ENCODE measurements at regions not wholly inside any gene's neighbourhood (a gene's known extent, or its start where the extent isn't known, plus 50 kb on each side); places are given as distances from the start of the nearest gene placed in this dataset.

GRCh38 chrX:37904833-37905232 is 57.5 kb upstream of the DYNLT3 start:
- Histone ChIP-seq H3K9ac (no peak overlapping the region), H3K4me3 (ENCODE audit: low read depth, low read length) (no peak overlapping the region), H3K36me3 (ENCODE audit: control insufficient read depth, insufficient read depth, low read length) (no peaks in the 10 kb centered on the region), H3K4me2 (ENCODE audit: low read length) (no peak overlapping the region), H3K79me2 (no peaks in the 10 kb centered on the region), H3K27ac (no peak overlapping the region), H3K4me1 (no peaks in the 10 kb centered on the region), H2AFZ (no peak overlapping the region), H3K9me3 (ENCODE audit: control insufficient read depth, low read length) (no peaks in the 10 kb centered on the region), H3K27me3 (ENCODE audit: control insufficient read depth, insufficient read depth, low read length) (no peaks in the 10 kb centered on the region)
- TF ChIP-seq CTCF (IDR thresholded peaks at IDR 0.05), result no peak

GRCh38 chrX:37905436-37906147 is 58.2 kb upstream of the DYNLT3 start:
- Histone ChIP-seq H3K79me2 (no peaks in the 10 kb centered on the region), H3K4me3 (ENCODE audit: low read depth, low read length) (no peak overlapping the region), H3K4me1 (no peaks in the 10 kb centered on the region), H3K27ac (no peak overlapping the region), H3K9ac (no peak overlapping the region), H3K27me3 (ENCODE audit: control insufficient read depth, insufficient read depth, low read length) (no peaks in the 10 kb centered on the region), H3K36me3 (ENCODE audit: control insufficient read depth, insufficient read depth, low read length) (no peaks in the 10 kb centered on the region), H2AFZ (no peak overlapping the region), H3K4me2 (ENCODE audit: low read length) (no peak overlapping the region), H3K9me3 (ENCODE audit: control insufficient read depth, low read length) (no peaks in the 10 kb centered on the region)
- no peak for TF ChIP-seq CTCF (IDR thresholded peaks at IDR 0.05)

- H3K79me2 ChIP-seq, result no peaks in the 10 kb centered on the region
- no peak overlapping the region for H3K4me2 ChIP-seq (ENCODE audit: low read length)
- H3K4me1 ChIP-seq, result no peaks in the 10 kb centered on the region
- H3K27me3 ChIP-seq (ENCODE audit: control insufficient read depth, insufficient read depth, low read length), result no peaks in the 10 kb centered on the region
- H2AFZ ChIP-seq, result no peak overlapping the region
- H3K9ac ChIP-seq, result no peak overlapping the region
- no peaks in the 10 kb centered on the region for H3K36me3 ChIP-seq (ENCODE audit: control insufficient read depth, insufficient read depth, low read length)
- no peak overlapping the region for H3K4me3 ChIP-seq (ENCODE audit: low read depth, low read length)
- no peaks in the 10 kb centered on the region for H3K9me3 ChIP-seq (ENCODE audit: control insufficient read depth, low read length)
- no peak for TF ChIP-seq CTCF (IDR thresholded peaks at IDR 0.05)
- no peak overlapping the region for H3K27ac ChIP-seq
Measured at GRCh38 chrX:37906357-37906756, 59.0 kb upstream of the DYNLT3 start.

GRCh38 chrX:37910186-37910585 is 62.8 kb upstream of the DYNLT3 start:
- Histone ChIP-seq H3K4me1 (no peaks in the 10 kb centered on the region), H2AFZ (no peak overlapping the region), H3K79me2 (no peaks in the 10 kb centered on the region), H3K27ac (no peak overlapping the region), H3K9me3 (ENCODE audit: control insufficient read depth, low read length) (no peaks in the 10 kb centered on the region), H3K27me3 (ENCODE audit: control insufficient read depth, insufficient read depth, low read length) (no peaks in the 10 kb centered on the region), H3K4me2 (ENCODE audit: low read length) (no peak overlapping the region), H3K4me3 (ENCODE audit: low read depth, low read length) (no peak overlapping the region), H3K9ac (no peak overlapping the region), H3K36me3 (ENCODE audit: control insufficient read depth, insufficient read depth, low read length) (no peaks in the 10 kb centered on the region)
- TF ChIP-seq CTCF (IDR thresholded peaks at IDR 0.05), result no peak

- Histone ChIP-seq H3K27ac (no peak overlapping the region), H2AFZ (no peak overlapping the region)
- no peak for TF ChIP-seq CTCF (IDR thresholded peaks at IDR 0.05)
Measured at GRCh38 chrX:37912304-37912703, 64.9 kb upstream of the DYNLT3 start.

More at GRCh38 chrX:37912304-37912703, 64.9 kb upstream of the DYNLT3 start:
- no peaks in the 10 kb centered on the region for H3K79me2 ChIP-seq
- H3K9ac ChIP-seq, result no peak overlapping the region
- no peak overlapping the region for H3K4me3 ChIP-seq (ENCODE audit: low read depth, low read length)
- H3K4me1 ChIP-seq, result no peaks in the 10 kb centered on the region
- H3K27me3 ChIP-seq (ENCODE audit: control insufficient read depth, insufficient read depth, low read length), result no peaks in the 10 kb centered on the region
- H3K4me2 ChIP-seq (ENCODE audit: low read length), result no peak overlapping the region
- H3K9me3 ChIP-seq (ENCODE audit: control insufficient read depth, low read length), result no peaks in the 10 kb centered on the region
- no peaks in the 10 kb centered on the region for H3K36me3 ChIP-seq (ENCODE audit: control insufficient read depth, insufficient read depth, low read length)
